IMR-90 (cell line): ENCODE measurements at regions not wholly inside any gene's neighbourhood (a gene's known extent, or its start where the extent isn't known, plus 50 kb on each side); places are given as distances from the start of the nearest gene placed in this dataset.

Source experiments
- ATAC-seq: fragments of 200-7000 bp; cut with Tn5 transposase; 2 replicates; pipeline ENCODE4 v1.9.1; 2020; ENCODE audit warnings: low read depth, mild to moderate bottlenecking, moderate library complexity
- BruUV-seq: library from RNA; stranded (reverse); fragments of 400-500 nt; replicated peaks from 2 replicates; lab custom pipeline; 2021; lab: Mats Ljungman, UMichigan
- CTCF ChIA-PET: fragments of 300-600 bp; formaldehyde crosslinking; extraction: SDS; loops from one replicate; lab custom pipeline; 2021; ENCODE audit warnings: antibody characterized with exemption; lab: Yijun Ruan, JAX
- POLR2A ChIA-PET: fragments of 300-600 bp; sonication (Branson Sonifier 250); formaldehyde crosslinking; loops from one replicate; lab custom pipeline; 2022; ENCODE audit warnings: antibody characterized with exemption; ENCODE audit not compliant: unreplicated experiment; lab: Charles Lee
- DNase-seq: peaks from one replicate; pipeline ENCODE4 v3.0.0; 2013
- H2AFZ ChIP-seq: replicated peaks from 2 replicates; pipeline ENCODE3; 2013; ENCODE audit warnings: low read length, mild to moderate bottlenecking; ENCODE audit not compliant: poor library complexity
- H2AK5ac ChIP-seq: 2 replicates; pipeline ENCODE4 v1.6.1; 2013; ENCODE audit warnings: low read depth, low read length, inconsistent platforms
- H2AK9ac ChIP-seq: replicated peaks from 2 replicates; pipeline ENCODE3; 2013; ENCODE audit warnings: mild to moderate bottlenecking, low read depth, low read length, moderate library complexity; ENCODE audit not compliant: poor library complexity
- H2BK120ac ChIP-seq: 2 replicates; pipeline ENCODE4 v1.6.1; 2013; ENCODE audit warnings: low read depth, low read length, inconsistent platforms
- H2BK15ac ChIP-seq: 3 replicates; pipeline ENCODE4 v1.6.1; 2013; ENCODE audit warnings: low read depth, low read length, inconsistent platforms
- H2BK20ac ChIP-seq: 2 replicates; pipeline ENCODE4 v1.6.1; 2013; ENCODE audit warnings: low read depth, mild to moderate bottlenecking, inconsistent platforms, low read length, moderate library complexity
- H2BK5ac ChIP-seq: 2 replicates; pipeline ENCODE4 v1.6.1; 2013; ENCODE audit warnings: mild to moderate bottlenecking, low read depth, low read length, inconsistent platforms; ENCODE audit not compliant: poor library complexity, severe bottlenecking
- H3K14ac ChIP-seq: replicated peaks from 2 replicates; pipeline ENCODE4 v1.6.1; 2013; ENCODE audit warnings: low read depth, low read length, inconsistent platforms
- H3K18ac ChIP-seq: 2 replicates; pipeline ENCODE4 v1.6.1; 2013; ENCODE audit warnings: low read depth, low read length, control low read depth
- H3K23ac ChIP-seq: 2 replicates; pipeline ENCODE4 v1.6.1; 2013; ENCODE audit warnings: low read depth, low read length, inconsistent platforms
- H3K27ac ChIP-seq: 2 replicates; pipeline ENCODE4 v1.5.1; 2013; ENCODE audit warnings: mild to moderate bottlenecking, control low read depth, low read length; ENCODE audit not compliant: insufficient read depth
- H3K27me3 ChIP-seq: 2 replicates; pipeline ENCODE4 v1.6.1; 2013; ENCODE audit warnings: low read length; ENCODE audit not compliant: control insufficient read depth, insufficient read depth
- H3K36me3 ChIP-seq: 2 replicates; pipeline ENCODE4 v1.6.1; 2013; ENCODE audit warnings: low read length, mixed read lengths; ENCODE audit not compliant: control insufficient read depth, insufficient read depth
- H3K4ac ChIP-seq: 2 replicates; pipeline ENCODE4 v1.6.1; 2013; ENCODE audit warnings: low read depth, low read length, inconsistent platforms
- H3K4me1 ChIP-seq: 2 replicates; pipeline ENCODE4 v1.6.1; 2013; ENCODE audit warnings: low read length, mixed read lengths; ENCODE audit not compliant: control insufficient read depth, insufficient read depth
- H3K4me2 ChIP-seq: 2 replicates; pipeline ENCODE4 v1.6.1; 2013; ENCODE audit warnings: low read depth, mild to moderate bottlenecking, control low read depth, low read length, moderate library complexity
- H3K4me3 ChIP-seq: 2 replicates; pipeline ENCODE4 v1.5.1; 2013; ENCODE audit warnings: low read depth, mild to moderate bottlenecking, control low read depth, low read length, moderate library complexity; ENCODE audit not compliant: insufficient read depth
- H3K56ac ChIP-seq: 2 replicates; pipeline ENCODE4 v1.6.1; 2013; ENCODE audit warnings: low read length, inconsistent platforms; ENCODE audit not compliant: insufficient read depth; ENCODE audit errors: extremely low read depth
- H3K79me1 ChIP-seq, 2 experiments: 2 replicates each; pipeline ENCODE4 v1.6.1; 2013; ENCODE audit warnings: low read length in 2 of 2, inconsistent platforms in 1 of 2, low read depth in 1 of 2
- H3K9ac ChIP-seq: 2 replicates; pipeline ENCODE4 v1.6.1; 2013; ENCODE audit warnings: low read depth, low read length, control low read depth
- H3K9me1 ChIP-seq: 2 replicates; pipeline ENCODE4 v1.6.1; 2013; ENCODE audit warnings: low read length, inconsistent platforms; ENCODE audit not compliant: insufficient read depth
- H3K9me3 ChIP-seq: 2 replicates; pipeline ENCODE4 v1.6.1; 2013; ENCODE audit warnings: low read length; ENCODE audit not compliant: control insufficient read depth, insufficient read depth
- H4K20me1 ChIP-seq: 2 replicates; pipeline ENCODE4 v1.6.1; 2013; ENCODE audit warnings: low read length, inconsistent platforms; ENCODE audit not compliant: insufficient read depth
- H4K5ac ChIP-seq: 2 replicates; pipeline ENCODE4 v1.6.1; 2013; ENCODE audit warnings: mild to moderate bottlenecking, low read depth, low read length, control low read depth
- H4K8ac ChIP-seq, 2 experiments: 2 replicates each; pipeline ENCODE4 v1.6.1; 2013; ENCODE audit warnings: low read depth in 2 of 2, low read length in 2 of 2, control low read depth in 1 of 2, inconsistent platforms in 1 of 2
- H4K91ac ChIP-seq: 2 replicates; pipeline ENCODE4 v1.6.1; 2013; ENCODE audit warnings: low read depth, low read length, inconsistent platforms; ENCODE audit not compliant: insufficient read depth
- BHLHE40 ChIP-seq: fragments of 150-350 bp; IDR thresholded peaks from 2 replicates; pipeline ENCODE4 v1.6.1; 2016; ENCODE audit warnings: mild to moderate bottlenecking, low read depth, low read length
- POLR2A ChIP-seq: IDR thresholded peaks from 2 replicates; pipeline ENCODE4 v1.6.1; 2012; ENCODE audit warnings: mild to moderate bottlenecking, low read depth, low read length
- USF2 ChIP-seq: fragments of 150-350 bp; IDR thresholded peaks from 2 replicates; pipeline ENCODE4 v1.6.1; 2017; ENCODE audit warnings: mild to moderate bottlenecking, antibody characterized with exemption, low read length, low read depth
- WGBS, 2 experiments: methylation state at CpG; one replicate each; pipeline versions ENCODE4 v1.1.5 to v1.1.7; 2013; ENCODE audit warnings: missing lambda C conversion rate in 2 of 2; ENCODE audit not compliant: insufficient read length in 1 of 2; ENCODE audit errors: extremely low coverage in 2 of 2; 5-methylcytosine and 5-hydroxymethylcytosine counted together
- dilution Hi-C: fragments of 300-500 bp; cut with HindIII; formaldehyde crosslinking; loops from one replicate; pipeline ENCODE4 v1.14.3; 2018; ENCODE audit warnings: low sequenced_read_pairs; ENCODE audit not compliant: unreplicated experiment
- in situ Hi-C: fragments of 300-500 bp; cut with MboI; formaldehyde crosslinking; loops from 3 replicates; pipeline ENCODE4 v1.14.3; 2019; ENCODE audit warnings: low sequenced_read_pairs, inconsistent platforms, mixed read lengths
- intact Hi-C: fragments of 100-400 bp; cut with micrococcal nuclease; formaldehyde crosslinking; loops from 2 replicates; pipeline ENCODE4 v1.10.0; 2022

GRCh38 chr3:13932578-13933295 is 52.9 kb upstream of the WNT7A start:
- H3K4me3 ChIP-seq = no peak overlapping the region

More at GRCh38 chr3:13932578-13933295, 52.9 kb upstream of the WNT7A start:
- Histone ChIP-seq H3K9me3 (peaks cover 20% of the 10 kb centered on the region; the same call in 1 of the 2 replicates), H3K23ac (no peak overlapping the region), H3K18ac (no peak overlapping the region), H3K56ac (no peak overlapping the region), H4K91ac (no peak overlapping the region), H3K9ac (no peak overlapping the region), H3K27ac (no peak overlapping the region), H4K8ac (no peak overlapping the region), H2BK120ac (no peak overlapping the region), H3K79me1 (no peaks in the 10 kb centered on the region), H3K4me2 (no peak overlapping the region), H4K5ac (no peak overlapping the region), H3K9me1 (no peaks in the 10 kb centered on the region), H4K20me1 (no peaks in the 10 kb centered on the region), H2BK20ac (no peak overlapping the region), H3K27me3 (no peaks in the 10 kb centered on the region), H2BK5ac (no peak overlapping the region), H3K4me1 (no peaks in the 10 kb centered on the region), H3K36me3 (no peaks in the 10 kb centered on the region), H3K14ac (no peak overlapping the region), H2AK9ac (no peak overlapping the region), H3K4ac (no peak overlapping the region), H2AFZ (no peak overlapping the region), H2AK5ac (no peak overlapping the region), H2BK15ac (no peak overlapping the region)
- POLR2A ChIA-PET = no interaction called here
- BruUV-seq = no TSS peak
- ATAC-seq (no peak), DNase-seq (no peak)
- 12% methylated on average over 50 of the region's 70 CpGs; no CpG with 5 or more reads in 1 of the 2 experiments for WGBS, 2 experiments
- CTCF ChIA-PET = no interaction called here
- in situ Hi-C loops (no loop called here), intact Hi-C loops (no loop called here), dilution Hi-C loops (no loop called here)
- TF ChIP-seq POLR2A = no peak
- TF ChIP-seq BHLHE40 = no peak
- TF ChIP-seq USF2 = no peak
